ENCODE measurements at regions not wholly inside any gene's neighbourhood (a gene's known extent, or its start where the extent isn't known, plus 50 kb on each side); places are given as distances from the start of the nearest gene placed in this dataset.

- DNase-seq (ENCODE audit: low spot score): no peak
- in situ Hi-C loops (cut with MboI; ENCODE audit: low pct_unique_long_range_greater_than_20kb, low sequenced_read_pairs, unreplicated experiment): no loop called here
- no peak for TF ChIP-seq CTCF (IDR thresholded peaks at IDR 0.05; ENCODE audit: extremely low read depth, insufficient read depth, missing control alignments)
Measured at GRCh38 chr16:55925242-55925641, 50.1 kb upstream of the CES5A start.

Measured in GM13977 (cell line).